HG03432 (cell line): ENCODE measurements at regions not wholly inside any gene's neighbourhood (a gene's known extent, or its start where the extent isn't known, plus 50 kb on each side); places are given as distances from the start of the nearest gene placed in this dataset.
"Not testable (repeated sequence)": the region's sequence is repeated elsewhere in the genome, so short reads cannot be mapped to it uniquely, and the experiment has no call there.

Experiments used
- ATAC-seq: cut with Tn5 transposase; IDR thresholded peaks from one replicate; pipeline ENCODE4 v1.9.1; 2021; ENCODE audit warnings: mild to moderate bottlenecking, moderate library complexity; ENCODE audit not compliant: unreplicated experiment

- ATAC-seq: no peak
These were observed 840.2 kb upstream of the CNTN5 start for GRCh38 chr11:98180511-98180910.

DNA sequence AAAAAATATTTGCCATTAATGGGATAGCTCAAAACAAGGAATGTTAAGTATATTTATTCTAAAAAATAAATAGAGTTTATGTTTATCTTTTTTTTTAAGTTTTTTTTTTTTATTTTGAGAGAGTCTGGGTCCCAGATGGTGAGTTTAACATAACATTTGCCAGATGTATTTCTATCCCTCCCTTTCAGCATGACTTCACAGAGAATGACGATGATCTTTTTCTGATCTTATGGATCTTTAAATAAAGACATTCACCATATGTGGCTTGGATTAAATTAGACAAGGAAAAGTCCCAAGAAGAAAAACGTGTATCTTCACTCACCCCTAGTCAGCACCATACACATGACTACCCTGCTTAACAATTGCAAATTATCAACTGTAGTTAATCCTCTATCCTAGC, 839.8 kb upstream of the CNTN5 start:
- ATAC-seq: no peak

DNA sequence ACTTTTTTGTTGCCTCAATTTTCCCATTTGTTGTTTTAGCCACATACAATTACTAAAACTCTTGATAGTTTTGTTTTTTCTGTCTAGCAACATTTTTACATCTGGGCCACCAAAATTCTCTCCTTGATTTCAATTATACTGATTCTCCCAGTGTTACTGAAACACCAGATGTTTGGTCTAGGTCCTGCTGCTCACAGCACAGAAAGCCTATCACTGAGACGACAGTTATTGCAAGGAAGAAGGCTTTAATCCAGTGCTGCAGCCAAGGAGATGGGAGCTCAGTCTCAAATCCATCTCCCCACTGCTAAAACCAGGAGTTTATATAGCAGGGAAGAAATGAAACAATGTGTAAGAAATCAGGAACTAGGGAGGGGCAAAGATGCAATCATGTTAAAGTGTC, 837.7 kb upstream of the CNTN5 start:
- no peak for ATAC-seq

DNA sequence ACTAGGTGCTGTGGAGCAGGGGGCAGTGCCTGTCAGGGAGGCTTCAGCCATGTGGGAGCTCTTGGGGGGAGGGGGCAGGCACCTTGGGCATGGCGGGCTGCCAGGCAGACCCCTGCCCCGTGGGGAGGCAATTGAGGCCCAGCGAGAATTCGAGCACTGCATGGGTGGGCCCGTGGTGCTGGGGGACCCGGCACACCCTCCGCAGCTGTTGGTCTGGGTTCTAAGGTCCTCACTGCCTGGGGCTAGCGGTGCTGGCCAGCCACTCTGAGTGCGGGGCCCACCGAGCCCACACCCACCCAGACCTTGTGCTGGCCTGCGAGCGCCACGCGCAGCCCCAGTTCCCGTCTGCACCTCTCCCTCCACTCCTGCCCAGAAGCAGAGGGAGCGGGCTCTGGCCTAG, 835.5 kb upstream of the CNTN5 start:
- no peak for ATAC-seq

- no peak for ATAC-seq
These were observed 826.1 kb upstream of the CNTN5 start for GRCh38 chr11:98194611-98195010.

DNA sequence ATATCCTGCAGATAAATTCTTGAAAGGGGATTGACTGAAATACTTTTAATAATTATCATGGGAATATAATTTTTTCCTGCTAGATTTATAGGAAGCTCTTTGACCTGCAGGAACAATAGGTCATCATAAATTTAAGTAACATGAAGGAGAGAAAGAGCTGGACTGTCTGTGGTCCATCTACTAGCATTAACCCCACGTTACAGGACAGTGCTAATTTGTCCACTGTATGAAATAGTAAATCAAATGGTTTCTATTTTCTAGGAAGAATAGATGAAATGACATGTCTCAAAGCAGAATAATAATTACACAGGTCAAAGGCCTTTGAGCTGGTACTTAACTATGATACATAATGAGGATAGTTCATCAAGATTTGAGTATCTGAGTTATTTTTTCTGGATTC, 825.4 kb upstream of the CNTN5 start:
- no peak for ATAC-seq

DNA sequence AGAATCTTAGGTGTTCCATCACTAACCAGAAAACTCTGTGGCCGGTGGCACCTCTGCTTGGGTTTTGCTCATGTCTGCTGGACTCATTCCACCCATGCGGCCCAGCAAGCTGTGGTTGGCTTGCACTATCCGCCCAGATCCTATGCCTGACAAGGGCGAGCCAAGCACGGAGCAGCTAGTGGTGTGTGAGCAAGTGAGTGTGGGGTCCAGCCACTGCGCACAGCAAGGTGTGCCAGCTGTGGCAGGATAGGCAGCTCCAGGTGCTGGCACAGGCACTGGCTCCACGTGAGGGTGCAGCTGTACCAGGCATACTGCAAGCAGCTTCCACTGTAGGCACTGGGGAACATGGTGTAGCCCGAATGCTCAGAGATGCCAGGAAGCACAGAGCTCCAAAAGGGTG, 813.7 kb upstream of the CNTN5 start:
- no peak for ATAC-seq

DNA sequence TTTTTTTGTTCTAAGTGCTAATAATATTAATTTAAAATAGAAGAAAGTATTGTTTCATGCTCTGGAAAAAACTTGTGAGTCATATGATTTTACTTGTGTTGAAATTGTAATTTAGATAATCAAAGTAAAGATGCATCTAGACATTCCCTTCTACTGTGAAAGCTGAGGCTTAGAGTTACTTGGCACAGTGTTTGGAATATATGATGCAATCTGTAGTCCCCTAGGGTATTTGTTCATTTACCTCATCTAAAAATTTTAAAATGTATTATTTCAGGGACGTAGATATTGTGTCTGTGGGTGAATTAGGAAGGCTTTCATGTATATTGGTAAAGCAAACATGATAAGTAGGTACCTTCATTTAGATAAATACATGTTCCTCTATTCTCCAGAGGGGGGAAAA, 793.5 kb upstream of the CNTN5 start:
- no peak for ATAC-seq

GRCh38 chr11:98230678-98231077, 790.1 kb upstream of the CNTN5 start:
- ATAC-seq: no peak

DNA sequence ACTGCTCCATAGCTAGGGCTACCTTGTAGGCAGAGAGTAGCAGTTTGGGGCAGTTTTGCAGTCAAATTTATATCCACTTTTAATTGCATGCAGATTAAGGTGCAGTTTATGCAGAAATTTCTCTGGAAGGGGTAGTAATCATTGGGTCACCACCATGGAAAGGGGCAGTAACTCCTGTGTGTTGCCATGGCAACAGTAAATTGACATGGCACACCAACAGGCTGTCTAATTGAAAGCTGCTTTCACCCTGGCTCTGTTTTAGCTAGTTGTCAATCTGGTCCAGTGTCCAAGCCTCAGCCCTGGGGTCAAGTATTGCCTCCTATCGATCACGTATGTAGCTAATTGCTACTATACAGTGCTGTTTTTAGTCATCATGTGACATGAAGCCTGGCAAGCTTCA, 786.1 kb upstream of the CNTN5 start:
- ATAC-seq: no peak

- ATAC-seq: no peak
These were observed 776.9 kb upstream of the CNTN5 start for GRCh38 chr11:98243897-98244296.

DNA sequence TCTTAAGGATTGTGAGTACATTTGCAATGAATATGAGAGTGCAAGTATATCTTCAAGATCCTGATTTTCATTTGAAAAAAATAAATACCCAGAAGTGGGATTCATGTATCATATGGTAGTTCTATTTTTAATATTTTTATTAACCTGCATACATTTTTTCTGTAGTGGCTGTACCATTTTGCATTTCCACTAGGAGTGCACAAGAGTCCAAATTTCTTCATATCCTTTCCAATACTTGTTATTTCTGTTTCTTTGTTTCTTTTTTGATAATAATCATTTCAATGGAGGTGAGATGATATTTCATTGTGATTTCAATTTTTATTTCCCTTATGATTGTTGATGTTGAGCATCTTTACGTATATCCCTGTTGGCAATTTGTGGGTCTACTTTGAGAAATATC, 759.8 kb upstream of the CNTN5 start:
- ATAC-seq: no peak

DNA sequence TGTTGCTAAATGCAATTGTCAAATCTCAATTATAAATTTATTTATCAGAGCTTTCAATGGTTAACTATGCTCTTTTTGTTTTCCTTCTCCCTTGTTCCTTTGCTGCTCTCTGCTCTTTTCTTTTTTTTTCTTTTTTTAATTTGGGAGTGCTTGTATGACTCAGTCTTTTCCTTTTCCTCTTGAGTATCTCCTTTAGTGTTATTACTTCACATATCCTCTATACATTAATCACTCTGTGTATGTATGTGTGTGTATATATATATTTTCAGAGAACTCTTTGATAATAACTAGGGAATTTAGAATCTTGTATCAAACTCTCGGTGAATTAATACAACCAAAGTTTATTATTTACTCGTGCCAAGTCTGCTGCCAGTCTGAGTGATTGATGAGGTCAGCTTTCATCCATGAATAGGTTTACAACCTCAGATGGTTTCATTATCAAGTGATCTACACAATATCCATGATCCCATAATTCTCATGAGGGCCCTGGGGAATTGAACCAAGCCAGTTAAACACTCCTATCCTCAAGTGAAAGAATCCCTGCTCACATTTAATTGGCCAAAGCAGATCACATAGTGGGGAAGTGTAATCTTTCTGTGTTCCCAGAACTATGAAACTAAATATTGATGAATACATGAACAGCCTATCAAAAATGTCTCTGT, 743.4 kb upstream of the CNTN5 start:
- no peak for ATAC-seq

DNA sequence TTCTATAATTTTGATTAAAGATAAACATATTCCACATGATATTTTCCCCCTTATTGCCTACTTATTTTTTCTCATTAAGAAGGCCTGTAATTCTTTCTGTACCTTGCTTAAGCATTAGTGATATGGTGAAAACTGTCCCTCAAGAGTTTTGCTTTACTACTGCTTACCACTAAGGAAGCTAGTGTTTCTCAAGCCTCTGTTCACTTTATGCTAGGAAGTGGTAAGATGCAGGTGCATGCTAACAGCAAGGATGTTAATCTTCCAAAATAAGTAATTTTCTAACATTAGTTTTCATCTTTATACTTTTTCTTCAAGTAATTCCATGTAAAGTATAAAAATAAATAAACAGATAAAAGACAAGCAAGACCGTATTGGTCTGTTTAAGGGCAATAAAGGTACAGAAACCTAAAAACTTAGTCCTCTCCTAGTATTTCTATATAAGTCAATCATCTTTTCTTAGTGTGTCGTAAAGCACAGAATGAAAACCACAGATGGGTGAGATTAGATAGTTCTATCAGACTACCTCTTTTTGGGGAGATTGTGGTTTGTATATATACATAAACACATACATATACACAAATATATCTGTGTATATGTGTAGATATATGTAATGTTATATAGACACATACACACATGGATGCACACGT, 731.0 kb upstream of the CNTN5 start:
- no peak for ATAC-seq

DNA sequence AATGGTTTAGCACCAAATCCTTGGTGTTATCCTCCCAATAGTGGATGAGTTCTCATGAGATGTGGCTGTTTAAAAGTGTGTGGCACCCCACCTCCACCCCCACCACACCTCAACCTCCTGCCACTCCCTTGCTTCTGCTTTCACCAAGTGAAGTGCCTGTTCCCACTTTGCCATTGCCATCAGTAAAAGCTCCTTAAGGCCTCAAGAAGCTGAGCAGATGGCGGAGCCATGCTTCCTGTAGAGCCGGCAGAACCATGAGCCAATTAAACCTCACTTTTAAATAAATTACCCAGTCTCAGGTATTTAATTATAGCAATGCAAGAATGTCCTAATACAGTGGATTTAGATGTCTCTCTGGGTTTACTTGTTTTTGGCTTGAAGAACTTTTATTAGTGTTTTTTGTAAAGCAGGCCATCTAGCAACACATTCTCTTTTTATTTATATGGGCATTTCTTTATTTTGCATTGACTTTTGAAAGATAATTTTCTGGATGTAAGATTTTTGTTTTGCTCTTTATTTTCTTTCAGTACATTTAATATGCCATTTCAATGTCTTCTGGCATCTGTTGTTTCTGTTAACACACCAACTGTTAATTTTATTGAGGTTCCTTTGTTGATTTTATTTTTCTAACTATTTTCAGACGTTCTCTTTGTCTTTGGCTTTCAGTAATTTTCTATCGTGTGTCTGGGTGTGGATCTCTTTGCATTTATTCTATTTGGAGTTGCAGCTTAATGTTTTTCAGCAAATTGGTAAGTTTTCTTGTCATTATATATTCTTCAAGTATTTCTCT, 724.5 kb upstream of the CNTN5 start:
- ATAC-seq: no peak

- ATAC-seq: no peak
These were observed 720.0 kb upstream of the CNTN5 start for GRCh38 chr11:98300719-98301118.

DNA sequence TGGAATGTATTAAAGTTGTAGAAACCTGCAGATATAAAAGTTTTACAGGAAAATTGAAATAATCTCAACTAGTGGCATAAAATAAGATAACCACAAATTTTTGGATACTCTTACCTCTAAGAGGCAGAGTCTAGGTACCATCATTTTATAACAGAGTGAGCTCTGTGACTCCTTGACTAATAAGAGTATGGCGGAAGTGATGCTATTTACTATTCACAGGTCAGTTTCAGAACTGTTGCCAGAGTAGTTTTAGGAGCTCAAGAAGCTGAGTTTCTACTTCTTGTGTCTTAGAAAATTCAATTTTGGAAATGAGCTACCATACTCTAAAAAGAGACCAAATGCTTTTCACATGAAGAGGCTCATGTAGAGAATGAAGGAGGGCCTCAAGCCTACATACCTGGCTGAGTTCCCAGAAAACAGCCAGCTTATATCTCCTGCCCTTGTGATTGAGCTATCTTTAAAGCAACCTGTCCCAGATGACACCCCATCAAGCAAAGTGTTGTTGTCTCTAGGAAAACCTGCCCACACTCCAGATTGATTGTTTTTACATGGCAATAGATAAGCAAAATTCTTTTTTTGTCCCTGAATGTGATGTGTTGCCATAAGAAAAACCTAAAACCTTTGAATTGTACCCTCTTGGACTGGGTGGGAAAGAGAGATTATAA, 712.8 kb upstream of the CNTN5 start:
- ATAC-seq: no peak

DNA sequence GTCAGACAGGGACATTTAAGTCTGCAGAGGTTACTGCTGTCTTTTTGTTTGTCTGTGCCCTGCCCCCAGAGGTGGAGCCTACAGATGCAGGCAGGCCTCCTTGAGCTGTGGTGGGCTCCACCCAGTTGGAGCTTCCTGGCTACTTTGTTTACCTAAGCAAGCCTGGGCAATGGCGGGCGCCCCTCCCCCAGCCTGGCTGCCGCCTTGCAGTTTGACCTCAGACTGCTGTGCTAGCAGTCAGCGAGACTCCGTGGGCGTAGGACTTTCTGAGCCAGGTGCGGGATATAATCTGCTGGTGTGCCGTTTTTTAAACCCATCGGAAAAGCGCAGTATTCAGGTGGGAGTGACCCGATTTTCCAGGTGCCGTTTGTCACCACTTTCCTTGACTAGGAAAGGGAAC, 690.4 kb upstream of the CNTN5 start:
- not testable (repeated sequence) for ATAC-seq

GRCh38 chr11:98358551-98358950, 662.2 kb upstream of the CNTN5 start:
- ATAC-seq: no peak

DNA sequence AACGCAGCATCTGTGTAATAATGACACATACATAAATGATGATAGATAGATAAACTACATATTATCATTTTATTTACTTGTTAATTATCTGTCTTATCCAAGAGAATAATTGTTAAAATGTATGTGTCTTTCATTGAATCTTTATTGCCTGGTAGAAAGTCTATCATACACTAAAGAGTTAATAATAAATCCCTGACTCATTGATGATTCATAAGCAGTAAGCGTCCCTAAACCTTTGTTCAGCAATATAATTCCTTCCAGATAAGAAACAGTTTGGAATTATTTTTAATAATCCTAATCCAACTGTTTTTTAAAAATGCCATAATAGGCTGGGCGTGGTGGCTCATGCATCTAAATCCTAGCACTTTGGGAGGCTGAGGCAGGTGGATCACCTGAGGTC, 655.6 kb upstream of the CNTN5 start:
- no peak for ATAC-seq

DNA sequence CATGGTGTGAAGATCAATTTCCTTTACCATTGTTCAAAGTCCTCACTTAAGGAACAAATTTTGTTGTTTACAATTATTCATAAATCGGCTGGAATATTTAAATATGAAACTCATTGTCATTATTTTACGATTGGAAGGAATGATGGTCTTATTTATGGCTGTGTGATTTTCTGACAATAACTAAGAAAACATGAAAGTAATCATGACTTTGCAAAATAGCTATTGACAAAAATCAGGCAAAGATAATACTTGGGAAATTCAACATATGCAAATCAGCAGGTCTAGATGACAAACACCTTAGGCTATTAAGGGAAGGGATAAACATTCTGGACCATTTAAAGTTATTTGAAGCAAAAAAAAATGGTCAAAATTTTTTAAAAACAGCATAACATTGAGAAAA, 654.8 kb upstream of the CNTN5 start:
- ATAC-seq: no peak

DNA sequence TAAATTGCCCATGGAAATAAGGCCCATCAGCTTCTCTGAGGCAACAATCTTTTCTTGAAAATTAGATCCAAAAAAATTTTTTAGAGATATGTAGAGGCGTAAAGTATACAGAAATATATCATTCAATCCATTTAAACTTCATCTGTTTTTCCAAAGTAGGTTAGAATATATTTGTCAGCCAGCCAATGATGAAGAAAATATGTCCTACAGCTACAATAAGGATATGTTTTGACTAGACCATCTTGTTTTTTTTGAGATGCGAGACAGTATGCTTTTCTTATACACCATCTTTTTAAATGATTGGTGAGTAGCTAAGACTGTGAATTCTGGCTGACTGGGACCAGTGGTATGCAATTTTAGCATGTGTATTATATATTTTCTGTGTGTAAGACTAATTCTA, 630.4 kb upstream of the CNTN5 start:
- ATAC-seq: no peak
